H1 (cell line): ENCODE measurements at regions not wholly inside any gene's neighbourhood (a gene's known extent, or its start where the extent isn't known, plus 50 kb on each side); places are given as distances from the start of the nearest gene placed in this dataset.

Source experiments
- CTCF ChIA-PET: fragments of 300-600 bp; sonication (Branson Sonifier 250); formaldehyde crosslinking; loops from one replicate; lab custom pipeline; 2021; ENCODE audit not compliant: partially characterized antibody; lab: Charles Lee
- POLR2A ChIA-PET: fragments of 300-600 bp; sonication (Branson Sonifier 250); formaldehyde crosslinking; loops from one replicate; lab custom pipeline; 2021; ENCODE audit warnings: inconsistent platforms; ENCODE audit not compliant: partially characterized antibody; lab: Charles Lee
- DNase-seq, 2 experiments: peaks; one replicate each; pipeline versions ENCODE4 v3.0.0 to v3.0.0-alpha.2; 2010 to 2022; ENCODE audit warnings: low spot score in 2 of 2, low read depth in 1 of 2, mixed read lengths in 1 of 2
- FAIRE-seq: peaks from 2 replicates; lab custom pipeline; 2011; peaks lifted over from hg19 to GRCh38; lab: Jason Lieb, UNC
- H2AFZ ChIP-seq: 2 replicates; pipeline ENCODE4 v1.8.1; 2012; ENCODE audit warnings: low read length, inconsistent platforms
- H2AK5ac ChIP-seq: 2 replicates; pipeline ENCODE4 v1.6.1; 2013; ENCODE audit warnings: low read depth, low read length
- H2BK120ac ChIP-seq: replicated peaks from 2 replicates; pipeline ENCODE3; 2013; ENCODE audit warnings: low read depth, low read length, inconsistent platforms
- H2BK12ac ChIP-seq: 2 replicates; pipeline ENCODE4 v1.6.1; 2013; ENCODE audit warnings: low read depth, low read length
- H2BK15ac ChIP-seq: 2 replicates; pipeline ENCODE4 v1.6.1; 2013; ENCODE audit warnings: low read length
- H2BK20ac ChIP-seq: 2 replicates; pipeline ENCODE4 v1.6.1; 2013; ENCODE audit warnings: low read length
- H2BK5ac ChIP-seq: 2 replicates; pipeline ENCODE4 v1.6.1; 2013; ENCODE audit warnings: low read depth, low read length
- H3K14ac ChIP-seq: 2 replicates; pipeline ENCODE4 v1.6.1; 2013; ENCODE audit warnings: inconsistent platforms; ENCODE audit not compliant: insufficient read length
- H3K18ac ChIP-seq: 2 replicates; pipeline ENCODE4 v1.6.1; 2013; ENCODE audit warnings: low read length; ENCODE audit errors: extremely low read depth
- H3K23ac ChIP-seq: 2 replicates; pipeline ENCODE4 v1.6.1; 2013; ENCODE audit warnings: inconsistent platforms; ENCODE audit not compliant: insufficient read length
- H3K23me2 ChIP-seq: 2 replicates; pipeline ENCODE4 v1.6.1; 2013; ENCODE audit warnings: low read depth, low read length
- H3K27ac ChIP-seq: 2 replicates; pipeline ENCODE4 v1.6.1; 2011; ENCODE audit warnings: low read depth, low read length, inconsistent platforms
- H3K27me3 ChIP-seq, 4 experiments: replicated peaks in 1 of 4; 1 replicate in 1 of 4; 2 replicates in 3 of 4; pipeline versions ENCODE4 v1.6.1 to v1.8.1; 2011 to 2013; ENCODE audit warnings: low read length in 3 of 4, mild to moderate bottlenecking in 3 of 4, inconsistent platforms in 2 of 4, mixed read lengths in 2 of 4, moderate library complexity in 1 of 4; ENCODE audit not compliant: control insufficient read depth in 3 of 4, insufficient read depth in 3 of 4; ENCODE audit errors: extremely low read depth in 1 of 4
- H3K36me3 ChIP-seq, 4 experiments: 2 replicates each; pipeline versions ENCODE4 v1.6.1 to v1.8.1; 2011 to 2013; ENCODE audit warnings: mild to moderate bottlenecking in 4 of 4, low read length in 3 of 4, moderate library complexity in 2 of 4, control low read depth in 1 of 4, inconsistent platforms in 1 of 4; ENCODE audit not compliant: insufficient read depth in 4 of 4, control insufficient read depth in 2 of 4
- H3K4ac ChIP-seq: replicated peaks from 2 replicates; pipeline ENCODE3; 2013; ENCODE audit warnings: low read length, low read depth, mixed read lengths, inconsistent platforms; ENCODE audit not compliant: insufficient read length
- H3K4me1 ChIP-seq, 4 experiments: replicated peaks in 1 of 4; 1 replicate in 1 of 4; 2 replicates in 3 of 4; pipeline versions ENCODE4 v1.6.1 to v1.8.1; 2011 to 2013; ENCODE audit warnings: low read length in 3 of 4, inconsistent platforms in 2 of 4, mixed read lengths in 1 of 4; ENCODE audit not compliant: insufficient read depth in 4 of 4, control insufficient read depth in 3 of 4
- H3K4me2 ChIP-seq, 2 experiments: 2 replicates each; pipeline versions ENCODE4 v1.6.1 to v1.8.1; 2011 to 2013; ENCODE audit warnings: low read depth in 2 of 2, low read length in 2 of 2, control low read depth in 1 of 2, inconsistent platforms in 1 of 2, mild to moderate bottlenecking in 1 of 2; ENCODE audit not compliant: insufficient read depth in 1 of 2
- H3K4me3 ChIP-seq, 4 experiments: fragments of 200-600, 300-600 bp in 1 of 4; sonication (generic), shearing (Covaris generic), sonication (Bioruptor Twin) in 1 of 4; 2 replicates each; pipeline versions ENCODE4 v1.5.1 to v1.8.1; 2011 to 2016; ENCODE audit warnings: low read length in 4 of 4, low read depth in 3 of 4, control low read depth in 2 of 4, inconsistent platforms in 2 of 4, mild to moderate bottlenecking in 2 of 4, mixed read lengths in 1 of 4, moderate library complexity in 1 of 4; ENCODE audit not compliant: insufficient read depth in 2 of 4; ENCODE audit errors: extremely low read depth in 1 of 4
- H3K56ac ChIP-seq: replicated peaks from 2 replicates; pipeline ENCODE3; 2013; ENCODE audit warnings: low read depth, mild to moderate bottlenecking, mixed read lengths, low read length, inconsistent platforms; ENCODE audit not compliant: insufficient read length
- H3K79me1 ChIP-seq: 2 replicates; pipeline ENCODE4 v1.6.1; 2013; ENCODE audit warnings: low read depth, low read length, control low read depth
- H3K79me2 ChIP-seq, 2 experiments: 2 replicates each; pipeline versions ENCODE4 v1.6.1 to v1.8.1; 2012 to 2013; ENCODE audit warnings: low read length in 2 of 2, mild to moderate bottlenecking in 2 of 2, inconsistent platforms in 1 of 2; ENCODE audit not compliant: insufficient read depth in 2 of 2, control insufficient read depth in 1 of 2
- H3K9ac ChIP-seq, 4 experiments: replicated peaks in 1 of 4; 1 replicate in 1 of 4; 2 replicates in 3 of 4; pipeline versions ENCODE4 v1.6.1 to v1.8.1; 2011 to 2013; ENCODE audit warnings: low read depth in 3 of 4, low read length in 3 of 4, control low read depth in 2 of 4, mild to moderate bottlenecking in 2 of 4, moderate library complexity in 2 of 4, inconsistent platforms in 1 of 4; ENCODE audit errors: extremely low read depth in 1 of 4
- H3K9me3 ChIP-seq, 2 experiments: 2 replicates each; pipeline versions ENCODE4 v1.6.1 to v1.8.1; 2012 to 2013; ENCODE audit warnings: mild to moderate bottlenecking in 2 of 2, moderate library complexity in 2 of 2, control low read depth in 1 of 2, inconsistent platforms in 1 of 2, low read depth in 1 of 2, low read length in 1 of 2, mixed read lengths in 1 of 2; ENCODE audit not compliant: insufficient read depth in 2 of 2
- H4K20me1 ChIP-seq, 2 experiments: replicated peaks in 1 of 2; 2 replicates each; pipeline versions ENCODE3 to v1.8.1; 2011 to 2013; ENCODE audit warnings: inconsistent platforms in 2 of 2, low read length in 2 of 2, mild to moderate bottlenecking in 1 of 2; ENCODE audit not compliant: insufficient read depth in 2 of 2, control insufficient read depth in 1 of 2
- H4K5ac ChIP-seq: 2 replicates; pipeline ENCODE4 v1.6.1; 2013; ENCODE audit warnings: low read length, low read depth, mixed read lengths, inconsistent platforms; ENCODE audit not compliant: insufficient read length
- H4K8ac ChIP-seq: 2 replicates; pipeline ENCODE4 v1.8.0; 2013; ENCODE audit warnings: mild to moderate bottlenecking, moderate library complexity, low read length, inconsistent platforms; ENCODE audit not compliant: insufficient read depth; ENCODE audit errors: extremely low read depth
- H4K91ac ChIP-seq: replicated peaks from 2 replicates; pipeline ENCODE3; 2013; ENCODE audit warnings: low read length, mixed read lengths, inconsistent platforms; ENCODE audit not compliant: insufficient read length
- BACH1 ChIP-seq: IDR thresholded peaks from 2 replicates; pipeline ENCODE4 v1.6.1; 2012; ENCODE audit warnings: low read length, improper control_type of control experiment
- FOSL1 ChIP-seq: IDR thresholded peaks from 2 replicates; pipeline ENCODE4 v1.6.1; 2011; ENCODE audit warnings: mild to moderate bottlenecking, low read depth, low read length, moderate library complexity; ENCODE audit not compliant: insufficient read depth
- GTF2F1 ChIP-seq: IDR thresholded peaks from 2 replicates; pipeline ENCODE4 v1.6.1; 2012; ENCODE audit warnings: low read depth, low read length, improper control_type of control experiment, borderline replicate concordance
- RNF2 ChIP-seq: fragments of 200-900, 300-1000 bp; sonication (generic); IDR thresholded peaks from 2 replicates; pipeline ENCODE4 v1.7.1; 2016; ENCODE audit warnings: borderline replicate concordance, low read depth, mild to moderate bottlenecking, antibody characterized with exemption, low read length; ENCODE audit not compliant: poor library complexity, severe bottlenecking; ENCODE audit errors: missing control alignments
- SIN3A ChIP-seq, 2 experiments: IDR thresholded peaks in 1 of 2; conservative IDR thresholded peaks in 1 of 2; 2 replicates each; pipeline ENCODE4 v1.6.1; 2011 to 2012; ENCODE audit warnings: low read length in 2 of 2, improper control_type of control experiment in 1 of 2, low read depth in 1 of 2, mild to moderate bottlenecking in 1 of 2
- SIX5 ChIP-seq: IDR thresholded peaks from 2 replicates; pipeline ENCODE4 v1.6.1; 2011; ENCODE audit warnings: mild to moderate bottlenecking, low read depth, low read length
- ZNF274 ChIP-seq: IDR thresholded peaks from 2 replicates; pipeline ENCODE4 v1.7.0; 2012; ENCODE audit warnings: low read length, borderline replicate concordance; ENCODE audit errors: extremely low read depth
- WGBS, 2 experiments: shearing (Covaris generic) in 1 of 2; methylation state at CpG; one replicate each; pipeline versions ENCODE4 v1.1.6 to v1.1.7; 2013 to 2015; ENCODE audit warnings: low lambda C conversion rate in 2 of 2, mixed read lengths in 2 of 2, inconsistent platforms in 1 of 2, low coverage in 1 of 2, missing lambda C conversion rate in 1 of 2; ENCODE audit not compliant: insufficient replicate concordance in 2 of 2, insufficient coverage in 1 of 2, insufficient read length in 1 of 2; ENCODE audit errors: extremely low coverage in 1 of 2, missing lambda C conversion rate in 1 of 2; 5-methylcytosine and 5-hydroxymethylcytosine counted together

DNA sequence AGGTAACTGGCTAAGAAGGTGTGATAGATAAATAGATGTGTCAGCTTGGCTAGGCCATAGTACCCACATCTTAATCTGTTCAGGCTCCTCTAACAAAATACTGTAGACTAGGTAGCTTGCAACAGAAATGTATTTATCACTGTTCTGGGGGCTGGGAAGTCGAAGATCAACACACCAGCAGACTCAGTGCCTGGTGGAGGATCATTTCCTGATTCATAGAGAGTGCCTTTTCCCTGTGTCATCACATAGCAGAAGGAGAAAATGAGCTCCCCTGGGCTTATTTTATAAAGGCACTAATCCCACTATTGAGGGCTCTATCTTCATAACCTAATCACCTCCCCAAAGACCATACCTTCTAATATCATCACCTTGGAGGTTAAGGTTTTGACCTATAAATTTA is 532.7 kb upstream of the OLFM3 start:
- Histone ChIP-seq H2AK5ac (no peak overlapping the region), H3K14ac (no peak overlapping the region), H2BK5ac (no peak overlapping the region), H4K91ac (no peak overlapping the region), H3K4me1 (no peaks in the 10 kb centered on the region), H3K79me2 (no peaks in the 10 kb centered on the region), H3K4ac (no peak overlapping the region), H3K27me3 (no peaks in the 10 kb centered on the region), H3K4me3 (no peak overlapping the region), H3K36me3 (no peaks in the 10 kb centered on the region), H4K20me1 (no peaks in the 10 kb centered on the region), H3K9ac (no peak overlapping the region), H3K23ac (no peak overlapping the region), H3K56ac (no peak overlapping the region)
- ChIA-PET CTCF (interaction anchor here (0.7 kb wide), 1 partner anchor 37 kb away, joined by 4 read pairs; no protein-coding TSS in a partner anchor), POLR2A (no interaction called here)
- 85% methylated on average over 1 of the region's 1 CpG; no CpG with 5 or more reads in 1 of the 2 experiments for WGBS, 2 experiments
- DNase-seq = no peak
- no peak for TF ChIP-seq BACH1
- no peak for TF ChIP-seq SIX5
- TF ChIP-seq RNF2 = no peak
- TF ChIP-seq GTF2F1 = no peak
- no peak for TF ChIP-seq ZNF274
- no peak for TF ChIP-seq SIN3A (conservative IDR thresholded peaks at IDR 0.05 in 1 of 2, IDR thresholded peaks at IDR 0.05 in 1 of 2; ENCODE audit: low read depth in 1 of 2, low read length in 2 of 2)
- TF ChIP-seq FOSL1 = no peak
- TF ChIP-seq, all 59 proteins: peak for 0
- Histone ChIP-seq H3K4me2 (no peak overlapping the region), H4K8ac (no peak overlapping the region), H2BK12ac (no peak overlapping the region), H2BK20ac (no peak overlapping the region), H2AFZ (no peak overlapping the region), H3K23me2 (no peaks in the 10 kb centered on the region; the same call in 1 of the 2 replicates), H2BK15ac (no peak overlapping the region), H3K79me1 (no peaks in the 10 kb centered on the region), H3K27ac (no peak overlapping the region), H3K18ac (no peak overlapping the region), H3K9me3 (no peaks in the 10 kb centered on the region), H2BK120ac (no peak overlapping the region), H4K5ac (no peak overlapping the region)
- no peak for FAIRE-seq
